OCI-LY1 (cell line): ENCODE measurements at regions not wholly inside any gene's neighbourhood (a gene's known extent, or its start where the extent isn't known, plus 50 kb on each side); places are given as distances from the start of the nearest gene placed in this dataset.

ENCODE experiments used
- H2AFZ ChIP-seq: fragments of 200-600 bp; sonication (generic), shearing (Covaris generic); 2 replicates; pipeline ENCODE4 v1.6.0; 2014; ENCODE audit warnings: antibody characterized with exemption, mild to moderate bottlenecking, low read length
- H3F3A ChIP-seq: fragments of 200-600 bp; sonication (generic), shearing (Covaris generic); 2 replicates; pipeline ENCODE4 v1.6.0; 2014; ENCODE audit warnings: mild to moderate bottlenecking, antibody characterized with exemption, low read length, moderate library complexity; ENCODE audit not compliant: insufficient read depth
- H3K27ac ChIP-seq: fragments of 200-600 bp; sonication (generic); 2 replicates; pipeline ENCODE4 v1.5.1; 2014; ENCODE audit warnings: low read length, mixed run types, mild to moderate bottlenecking, low read depth; ENCODE audit not compliant: poor library complexity, severe bottlenecking
- H3K27me3 ChIP-seq: fragments of 200-600 bp; sonication (generic); 2 replicates; pipeline ENCODE4 v1.6.0; 2014; ENCODE audit warnings: antibody characterized with exemption, mild to moderate bottlenecking, low read length, moderate library complexity; ENCODE audit not compliant: insufficient read depth
- H3K36me3 ChIP-seq: fragments of 200-600 bp; sonication (generic); 2 replicates; pipeline ENCODE4 v1.6.1; 2014; ENCODE audit warnings: mild to moderate bottlenecking, antibody characterized with exemption, low read length, moderate library complexity, mixed read lengths; ENCODE audit not compliant: insufficient read depth
- H3K4me1 ChIP-seq: fragments of 200-600 bp; sonication (generic); 2 replicates; pipeline ENCODE4 v1.5.1; 2014; ENCODE audit warnings: mild to moderate bottlenecking, low read length, moderate library complexity; ENCODE audit not compliant: insufficient read depth, severe bottlenecking
- H3K4me2 ChIP-seq: fragments of 200-600 bp; sonication (generic), shearing (Covaris generic); 2 replicates; pipeline ENCODE4 v1.6.1; 2014; ENCODE audit warnings: low read length
- H3K4me3 ChIP-seq: fragments of 200-600 bp; sonication (generic); 2 replicates; pipeline ENCODE4 v1.5.1; 2014; ENCODE audit warnings: low read length, low read depth, mild to moderate bottlenecking, mixed read lengths; ENCODE audit not compliant: poor library complexity, severe bottlenecking
- H3K79me2 ChIP-seq: fragments of 200-600 bp; shearing (Covaris generic); 2 replicates; pipeline ENCODE4 v1.6.1; 2016; ENCODE audit warnings: mixed run types, low read length, mixed read lengths; ENCODE audit not compliant: insufficient read depth
- H3K9ac ChIP-seq: fragments of 200-600 bp; sonication (generic), shearing (Covaris generic); 2 replicates; pipeline ENCODE4 v1.6.1; 2014; ENCODE audit warnings: mild to moderate bottlenecking, low read length, mixed read lengths
- H3K9me2 ChIP-seq: fragments of 200-600 bp; sonication (generic), shearing (Covaris generic); 2 replicates; pipeline ENCODE4 v1.6.1; 2014; ENCODE audit warnings: low read depth, mild to moderate bottlenecking, low read length, mixed read lengths
- H3K9me3 ChIP-seq: fragments of 200-600 bp; shearing (Covaris generic); 2 replicates; pipeline ENCODE4 v1.6.1; 2014; ENCODE audit warnings: low read length, mixed read lengths
- H4K20me1 ChIP-seq: fragments of 200-600 bp; sonication (generic), shearing (Covaris generic); 2 replicates; pipeline ENCODE4 v1.6.0; 2016; ENCODE audit warnings: mild to moderate bottlenecking, low read length; ENCODE audit not compliant: insufficient read depth
- EZH2 ChIP-seq: fragments of 200-600 bp; sonication (generic), shearing (Covaris generic); IDR thresholded peaks from 2 replicates; pipeline ENCODE4 v1.8.0; 2017; ENCODE audit warnings: borderline replicate concordance, mixed run types, mild to moderate bottlenecking, antibody characterized with exemption, low read length, moderate library complexity, mixed read lengths
- TF ChIP-seq, protein P1 (sequence below): fragments of 200-600 bp; sonication (generic), shearing (Covaris generic); IDR thresholded peaks from 2 replicates; pipeline ENCODE4 v1.5.1; 2017; ENCODE audit warnings: mild to moderate bottlenecking, antibody characterized with exemption, low read length, moderate library complexity, mixed read lengths

DNA sequence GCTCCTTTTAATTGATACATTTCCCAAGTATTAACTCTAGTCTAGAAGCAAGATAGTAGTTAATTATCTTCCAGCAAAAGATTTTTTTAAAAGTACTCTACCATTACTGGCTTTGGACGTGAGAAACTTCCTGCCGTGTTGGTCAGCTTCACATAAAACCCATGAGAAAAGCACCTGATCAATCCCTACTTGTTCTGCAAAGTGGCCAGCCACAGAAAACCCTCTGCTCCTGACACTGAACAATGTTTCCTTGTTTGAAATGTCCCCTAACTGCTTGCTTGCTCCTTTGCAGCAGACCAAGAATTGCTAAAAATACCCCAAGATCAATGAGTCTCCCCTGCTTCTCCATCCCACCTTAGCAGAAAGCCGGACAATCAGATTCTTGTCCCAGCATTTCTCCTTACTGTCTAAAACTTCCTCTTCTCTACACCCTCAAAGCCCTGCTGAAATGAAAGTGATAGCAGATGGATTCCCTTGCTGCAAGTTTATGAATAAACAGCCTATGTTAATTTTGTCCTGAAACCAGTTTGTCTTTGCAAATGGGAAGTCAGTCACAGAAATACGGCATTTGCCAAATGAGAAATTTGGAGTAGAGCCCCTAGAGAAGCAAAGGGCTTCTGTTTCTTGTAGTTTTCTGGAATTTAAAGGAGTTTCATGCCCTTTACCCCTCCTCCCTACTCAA lies 207.1 kb upstream of the ARHGAP20 start:
- Histone ChIP-seq H3K9me3 (no peaks in the 10 kb centered on the region; the same call in 1 of the 2 replicates), H3F3A (no peaks in the 10 kb centered on the region), H3K9ac (no peak overlapping the region), H3K4me2 (no peak overlapping the region), H3K4me1 (no peaks in the 10 kb centered on the region), H3K36me3 (no peaks in the 10 kb centered on the region), H3K79me2 (no peaks in the 10 kb centered on the region), H3K9me2 (no peaks in the 10 kb centered on the region), H2AFZ (no peak overlapping the region), H3K27ac (no peak overlapping the region), H3K4me3 (no peak overlapping the region), H3K27me3 (no peaks in the 10 kb centered on the region), H4K20me1 (no peaks in the 10 kb centered on the region)
- no peak for TF ChIP-seq EZH2
- TF ChIP-seq, protein P1, sequence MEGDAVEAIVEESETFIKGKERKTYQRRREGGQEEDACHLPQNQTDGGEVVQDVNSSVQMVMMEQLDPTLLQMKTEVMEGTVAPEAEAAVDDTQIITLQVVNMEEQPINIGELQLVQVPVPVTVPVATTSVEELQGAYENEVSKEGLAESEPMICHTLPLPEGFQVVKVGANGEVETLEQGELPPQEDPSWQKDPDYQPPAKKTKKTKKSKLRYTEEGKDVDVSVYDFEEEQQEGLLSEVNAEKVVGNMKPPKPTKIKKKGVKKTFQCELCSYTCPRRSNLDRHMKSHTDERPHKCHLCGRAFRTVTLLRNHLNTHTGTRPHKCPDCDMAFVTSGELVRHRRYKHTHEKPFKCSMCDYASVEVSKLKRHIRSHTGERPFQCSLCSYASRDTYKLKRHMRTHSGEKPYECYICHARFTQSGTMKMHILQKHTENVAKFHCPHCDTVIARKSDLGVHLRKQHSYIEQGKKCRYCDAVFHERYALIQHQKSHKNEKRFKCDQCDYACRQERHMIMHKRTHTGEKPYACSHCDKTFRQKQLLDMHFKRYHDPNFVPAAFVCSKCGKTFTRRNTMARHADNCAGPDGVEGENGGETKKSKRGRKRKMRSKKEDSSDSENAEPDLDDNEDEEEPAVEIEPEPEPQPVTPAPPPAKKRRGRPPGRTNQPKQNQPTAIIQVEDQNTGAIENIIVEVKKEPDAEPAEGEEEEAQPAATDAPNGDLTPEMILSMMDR = no peak

DNA sequence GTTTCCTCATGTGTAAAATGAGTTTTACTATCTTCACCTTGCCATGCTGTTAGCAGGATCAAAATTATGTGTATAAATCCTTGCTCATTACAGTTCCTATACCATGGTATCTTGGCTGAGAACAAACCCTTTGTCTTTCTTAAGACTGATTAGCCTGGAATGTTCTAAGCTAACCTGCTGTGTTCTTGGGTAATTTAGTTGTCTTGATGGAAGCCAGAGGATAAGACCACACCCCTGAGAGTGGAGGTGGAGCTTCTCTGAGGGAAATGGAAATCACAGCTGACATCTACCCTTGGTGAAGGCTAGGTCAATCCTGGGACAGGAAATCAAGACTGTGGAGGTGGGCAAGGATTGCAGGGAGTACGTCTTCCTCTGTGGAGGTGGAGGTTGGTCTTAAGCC lies 206.1 kb upstream of the ARHGAP20 start:
- H3K9me2 ChIP-seq = no peaks in the 10 kb centered on the region
- H3K27ac ChIP-seq = no peak overlapping the region
- no peaks in the 10 kb centered on the region for H3K36me3 ChIP-seq
- H3F3A ChIP-seq = no peaks in the 10 kb centered on the region
- no peaks in the 10 kb centered on the region for H3K4me1 ChIP-seq
- no peak overlapping the region for H3K4me3 ChIP-seq
- no peaks in the 10 kb centered on the region for H4K20me1 ChIP-seq
- H3K27me3 ChIP-seq = no peaks in the 10 kb centered on the region
- no peaks in the 10 kb centered on the region for H3K79me2 ChIP-seq
- no peak overlapping the region for H3K9ac ChIP-seq
- H2AFZ ChIP-seq = no peak overlapping the region
- TF ChIP-seq, protein P1 = no peak
- no peak for TF ChIP-seq EZH2
- no peaks in the 10 kb centered on the region; the same call in 1 of the 2 replicates for H3K9me3 ChIP-seq
- no peak overlapping the region for H3K4me2 ChIP-seq

DNA sequence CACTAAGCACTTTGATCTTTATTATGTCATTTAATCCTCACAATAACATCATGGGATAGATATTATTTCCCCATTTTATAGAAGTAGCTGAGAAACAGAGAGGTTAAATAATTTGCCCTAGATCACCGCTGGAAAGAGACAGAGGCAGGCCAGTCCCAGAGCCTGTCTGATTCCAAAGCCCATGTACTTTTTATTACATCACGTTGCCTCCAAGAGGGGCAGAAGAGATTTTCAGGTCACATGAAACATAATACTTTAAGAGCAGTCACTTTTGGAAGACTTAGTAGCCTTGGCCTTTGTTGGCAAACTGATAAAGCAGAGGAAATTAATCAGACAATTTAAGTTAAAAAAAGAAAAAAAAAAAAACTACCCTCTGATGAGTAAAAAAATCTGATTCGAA lies 200.2 kb upstream of the ARHGAP20 start:
- Histone ChIP-seq H3K4me3 (no peak overlapping the region), H3K36me3 (no peaks in the 10 kb centered on the region), H4K20me1 (no peaks in the 10 kb centered on the region), H2AFZ (no peak overlapping the region), H3F3A (no peaks in the 10 kb centered on the region), H3K79me2 (no peaks in the 10 kb centered on the region), H3K4me1 (peaks cover 4% of the 10 kb centered on the region), H3K27me3 (no peaks in the 10 kb centered on the region), H3K9ac (no peak overlapping the region), H3K9me3 (no peaks in the 10 kb centered on the region; the same call in 1 of the 2 replicates), H3K9me2 (no peaks in the 10 kb centered on the region), H3K4me2 (no peak overlapping the region), H3K27ac (no peak overlapping the region)
- TF ChIP-seq EZH2 = no peak
- TF ChIP-seq, protein P1 = no peak
